GM19043 (cell line): ENCODE measurements at regions not wholly inside any gene's neighbourhood (a gene's known extent, or its start where the extent isn't known, plus 50 kb on each side); places are given as distances from the start of the nearest gene placed in this dataset.
"Not testable (repeated sequence)": the region's sequence is repeated elsewhere in the genome, so short reads cannot be mapped to it uniquely, and the experiment has no call there.

Source experiments
- ATAC-seq: cut with Tn5 transposase; IDR thresholded peaks from one replicate; pipeline ENCODE4 v1.9.1; 2021; ENCODE audit warnings: low read depth; ENCODE audit not compliant: unreplicated experiment

GRCh38 chr5:33195431-33196165 is 245.2 kb upstream of the TARS1 start:
- no peak for ATAC-seq

GRCh38 chr5:33198836-33199235 is 241.9 kb upstream of the TARS1 start:
- ATAC-seq, result no peak

- no peak for ATAC-seq
Observed at GRCh38 chr5:33203931-33204330, 236.8 kb upstream of the TARS1 start.

DNA sequence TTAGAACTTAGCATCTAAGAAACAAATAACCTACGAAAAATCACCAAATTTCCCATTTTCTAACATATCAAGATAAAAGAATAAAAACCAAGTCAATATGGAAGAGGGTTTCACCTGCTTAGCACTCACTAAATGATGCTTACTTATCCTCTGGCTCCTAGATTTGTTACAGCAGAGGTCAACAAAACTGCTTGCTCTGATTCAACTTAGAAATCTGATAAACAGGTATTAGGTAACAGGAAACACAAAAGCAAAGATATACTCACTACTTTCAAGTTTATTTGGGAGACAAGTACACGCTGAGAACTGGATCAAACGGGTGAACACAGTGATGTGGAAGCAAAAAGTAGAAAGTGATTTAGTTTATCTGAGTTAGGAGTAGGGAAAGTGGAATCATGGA is 235.7 kb upstream of the TARS1 start:
- ATAC-seq, result no peak

GRCh38 chr5:33205727-33206410 is 234.9 kb upstream of the TARS1 start:
- ATAC-seq, result no peak

DNA sequence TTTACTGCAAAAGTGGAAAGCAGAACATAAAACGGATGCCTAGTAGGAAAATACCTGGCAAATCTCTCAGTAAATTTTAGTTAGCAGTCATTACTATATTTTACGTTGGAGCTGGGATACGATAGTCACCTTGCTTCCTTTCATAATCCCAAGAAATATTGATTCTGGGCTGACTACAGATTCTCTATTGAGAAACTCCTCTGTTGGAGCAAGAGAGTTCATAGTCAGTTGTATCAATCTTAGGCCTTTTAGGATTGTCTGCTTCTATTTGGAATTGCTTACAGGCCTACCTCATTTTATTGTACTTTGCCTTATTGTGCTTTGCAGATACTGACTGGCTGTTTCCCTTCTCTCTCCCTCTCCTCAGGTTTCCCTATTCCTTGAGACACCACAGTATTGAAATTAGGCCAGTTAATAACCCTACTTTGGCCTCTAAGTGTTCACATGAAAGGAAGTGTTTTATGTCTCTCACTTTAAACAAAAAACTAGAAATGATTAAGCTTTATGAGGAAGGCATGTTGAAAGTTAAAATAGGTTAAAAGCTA is 233.7 kb upstream of the TARS1 start:
- ATAC-seq, result no peak

DNA sequence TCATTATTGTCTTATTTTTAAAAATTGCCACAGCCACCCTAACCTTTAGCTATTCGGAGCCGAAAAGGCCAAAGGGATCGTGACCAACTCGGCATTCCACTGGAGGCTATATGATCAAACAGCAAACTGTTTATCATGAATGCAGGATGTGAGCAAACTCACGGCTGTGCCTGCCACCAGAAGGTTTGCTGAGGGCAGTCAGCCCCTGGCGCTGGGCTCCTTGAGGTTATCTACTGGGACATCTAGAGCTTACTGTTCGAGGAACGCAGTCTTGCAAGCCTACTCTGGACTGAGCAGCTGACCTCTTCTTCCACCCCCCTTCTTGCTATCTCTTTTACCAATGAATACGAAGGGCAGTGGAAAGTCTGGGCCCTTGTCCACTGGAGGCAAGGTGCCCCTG is 231.5 kb upstream of the TARS1 start:
- no peak for ATAC-seq

GRCh38 chr5:33210221-33210620 is 230.5 kb upstream of the TARS1 start:
- ATAC-seq, result not testable (repeated sequence)

GRCh38 chr5:33210978-33211377 is 229.8 kb upstream of the TARS1 start:
- ATAC-seq, result no peak

DNA sequence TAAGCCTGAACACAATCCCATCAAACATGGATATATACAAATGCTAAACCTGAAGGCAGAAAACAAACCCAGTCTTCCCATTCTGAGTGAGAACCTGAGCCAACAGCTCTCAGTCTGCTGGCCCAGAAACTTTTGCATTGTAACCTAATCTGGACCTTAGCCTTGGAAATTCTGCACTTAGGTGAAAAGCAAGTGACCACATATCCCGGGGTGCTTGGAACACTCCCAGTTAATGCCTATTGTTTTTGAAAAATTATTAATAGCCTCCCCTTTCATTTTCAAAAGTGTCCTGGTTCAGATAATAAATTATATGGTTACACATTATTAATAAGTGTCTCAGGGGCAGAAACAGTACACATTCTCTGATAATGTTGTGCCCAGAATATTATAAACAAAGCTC is 228.3 kb upstream of the TARS1 start:
- ATAC-seq, result no peak

- ATAC-seq, result no peak
Observed at GRCh38 chr5:33212900-33213299, 227.9 kb upstream of the TARS1 start.

GRCh38 chr5:33223563-33224284 is 217.0 kb upstream of the TARS1 start:
- ATAC-seq, result no peak

DNA sequence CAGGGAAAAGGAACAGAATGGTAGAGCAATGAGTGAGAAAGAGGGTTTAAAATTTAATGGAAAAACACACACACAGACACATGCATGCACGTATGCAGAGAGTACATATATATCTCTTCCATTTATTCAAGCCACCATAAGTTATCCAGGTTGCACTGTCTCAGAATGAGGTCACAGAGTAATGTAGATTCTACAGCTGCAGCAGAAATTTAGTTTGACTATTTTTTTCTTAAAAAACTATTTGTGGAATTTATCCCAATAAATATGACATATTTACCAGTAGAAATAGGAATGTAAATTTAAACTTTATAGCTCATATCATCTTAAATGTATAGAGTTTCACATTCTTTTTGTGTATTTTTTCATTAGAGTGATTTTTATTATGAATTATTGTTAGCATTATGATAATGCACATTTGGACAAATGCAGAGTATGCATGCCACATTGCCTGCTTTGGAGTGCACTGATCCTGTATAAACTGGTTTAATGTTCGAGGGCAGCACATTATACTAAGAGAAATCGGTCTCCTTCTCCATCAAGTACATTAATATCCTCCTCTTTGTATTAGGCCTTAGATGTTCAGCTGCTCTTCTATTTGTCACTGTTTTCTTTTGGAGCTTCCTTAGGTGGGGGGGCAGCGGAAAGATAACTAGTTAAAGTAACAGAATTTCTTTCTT is 216.3 kb upstream of the TARS1 start:
- ATAC-seq, result no peak

DNA sequence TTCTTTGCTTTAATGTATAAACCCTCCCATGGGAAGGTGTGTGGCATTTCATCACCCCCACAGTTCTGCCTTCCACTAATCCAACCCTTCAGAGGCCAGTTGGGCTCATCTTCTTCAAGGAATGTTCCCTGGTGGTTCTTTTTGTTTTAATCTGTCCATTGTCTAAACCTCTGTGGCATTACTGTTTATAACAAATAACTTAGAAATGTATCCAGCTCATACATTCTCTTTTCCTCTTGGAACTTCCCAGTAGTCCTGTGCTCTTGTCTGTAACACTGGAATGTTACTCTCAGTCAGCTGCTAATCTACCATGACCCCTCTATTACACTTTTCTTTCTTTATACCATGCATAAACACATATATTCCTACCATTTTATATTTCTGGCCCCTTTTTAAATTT is 213.5 kb upstream of the TARS1 start:
- ATAC-seq, result no peak

- ATAC-seq, result no peak
Observed at GRCh38 chr5:33227746-33228145, 213.0 kb upstream of the TARS1 start.

GRCh38 chr5:33228149-33228548 is 212.6 kb upstream of the TARS1 start:
- ATAC-seq, result no peak

DNA sequence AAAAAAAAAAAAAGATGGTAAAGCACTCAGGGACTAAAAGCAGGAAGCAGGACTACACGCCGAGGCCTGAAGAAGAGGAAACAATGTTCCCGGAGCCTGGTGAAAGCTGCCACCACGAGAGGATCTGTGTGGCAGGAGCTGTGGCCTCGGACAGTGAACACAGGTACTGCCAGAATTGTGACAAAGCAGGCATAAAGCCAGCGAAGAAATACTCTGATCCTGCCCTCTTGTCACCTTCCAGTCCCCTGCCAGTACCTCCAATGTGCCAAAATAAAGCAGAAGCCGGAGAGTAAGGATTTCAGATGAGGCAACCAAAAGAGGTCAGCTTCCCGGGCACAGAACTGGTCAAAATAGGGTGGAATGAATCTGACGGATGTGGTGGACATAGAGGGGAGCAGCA is 211.5 kb upstream of the TARS1 start:
- no peak for ATAC-seq

GRCh38 chr5:33230467-33231078 is 210.2 kb upstream of the TARS1 start:
- ATAC-seq, result no peak

GRCh38 chr5:33231214-33231710 is 209.5 kb upstream of the TARS1 start:
- no peak for ATAC-seq

GRCh38 chr5:33231935-33232334 is 208.8 kb upstream of the TARS1 start:
- no peak for ATAC-seq
